Thyroid gland (tissue), 4 donors: ENCODE measurements at regions not wholly inside any gene's neighbourhood (a gene's known extent, or its start where the extent isn't known, plus 50 kb on each side); places are given as distances from the start of the nearest gene placed in this dataset.

ENCODE experiments used
- DNase-seq, 2 donors: peaks; one replicate each; pipeline ENCODE4 v3.0.0-alpha.2; 2019
- H3K27ac ChIP-seq, 3 donors: fragments of 200-600 bp; sonication (generic); 1 replicate in 2 of 3; 2 replicates in 1 of 3; pipeline ENCODE4 v1.5.1; 2016 to 2019; ENCODE audit warnings: mild to moderate bottlenecking in 1 of 3, moderate library complexity in 1 of 3
- H3K27me3 ChIP-seq: fragments of 200-600 bp; sonication (generic); one replicate; pipeline ENCODE4 v1.5.1; 2019
- H3K36me3 ChIP-seq, 2 donors: fragments of 200-600 bp; sonication (generic); one replicate each; pipeline ENCODE4 v1.5.1; 2016 to 2019
- H3K4me1 ChIP-seq, 2 donors: fragments of 200-600 bp; sonication (generic); one replicate each; pipeline ENCODE4 v1.5.1; 2017 to 2019
- H3K4me3 ChIP-seq, 3 donors: fragments of 200-600 bp; sonication (generic); replicated peaks in 1 of 3; 1 replicate in 2 of 3; 2 replicates in 1 of 3; pipeline ENCODE4 v1.5.1; 2016; ENCODE audit warnings: mild to moderate bottlenecking in 1 of 3
- H3K9me3 ChIP-seq: fragments of 200-600 bp; sonication (generic); one replicate; pipeline ENCODE4 v1.5.1; 2017
- CTCF ChIP-seq, 6 experiments: fragments of 200-600 bp in 3 of 6; fragments of 450-650 bp in 3 of 6; sonication (generic) in 3 of 6; IDR thresholded peaks; one replicate each; pipeline ENCODE4 v1.5.1; 2016 to 2019; ENCODE audit warnings: antibody characterized with exemption in 6 of 6, mild to moderate bottlenecking in 2 of 6, inconsistent platforms in 1 of 6, moderate library complexity in 1 of 6
- POLR2A ChIP-seq, 2 donors: fragments of 450-650 bp; IDR thresholded peaks; one replicate each; pipeline ENCODE4 v1.6.1; 2017; ENCODE audit warnings: antibody characterized with exemption in 2 of 2, mild to moderate bottlenecking in 2 of 2, moderate library complexity in 1 of 2
- WGBS, 2 donors: methylation state at CpG; one replicate each; pipeline ENCODE4 v1.1.5; 2017; 5-methylcytosine and 5-hydroxymethylcytosine counted together
- intact Hi-C: fragments of 100-400 bp; cut with DNase I; formaldehyde crosslinking; loops from one replicate; pipeline ENCODE4 v1.15.1; 2023

DNA sequence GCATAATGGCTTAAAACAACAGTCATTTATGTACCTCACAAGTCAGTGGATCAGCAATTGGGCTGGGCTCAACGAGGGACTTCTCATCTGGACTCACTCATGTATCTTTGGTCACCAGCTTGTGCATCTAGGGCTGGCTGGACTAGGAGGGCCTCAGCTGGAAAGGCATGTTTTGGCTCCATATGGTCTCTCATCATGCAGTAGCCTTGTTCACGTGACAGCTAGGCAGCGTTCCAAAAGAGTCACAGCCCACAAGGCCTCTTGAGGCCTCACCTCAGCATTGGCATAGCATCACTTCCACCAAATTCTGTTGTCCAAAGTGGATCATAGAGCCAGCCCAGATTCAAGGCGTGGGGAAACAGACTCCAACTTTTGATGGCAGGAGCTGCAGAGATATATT is 110.1 kb downstream of the MAFB start:
- intact Hi-C loops = no loop called here
- TF ChIP-seq CTCF (IDR thresholded peaks at IDR 0.05) = no peak
- no peak for TF ChIP-seq POLR2A (IDR thresholded peaks at IDR 0.05)
- Histone ChIP-seq H3K4me3 (no peak overlapping the region), H3K36me3 (no peaks in the 10 kb centered on the region), H3K4me1 (peaks cover 0 to 3% of the 10 kb centered on the region in 2 donors), H3K27ac (no peak overlapping the region), H3K9me3 (no peaks in the 10 kb centered on the region), H3K27me3 (no peaks in the 10 kb centered on the region)
- 55 to 67% methylated on average over 4 of the region's 4 CpGs for WGBS, 2 donors
- DNase-seq = no peak

DNA sequence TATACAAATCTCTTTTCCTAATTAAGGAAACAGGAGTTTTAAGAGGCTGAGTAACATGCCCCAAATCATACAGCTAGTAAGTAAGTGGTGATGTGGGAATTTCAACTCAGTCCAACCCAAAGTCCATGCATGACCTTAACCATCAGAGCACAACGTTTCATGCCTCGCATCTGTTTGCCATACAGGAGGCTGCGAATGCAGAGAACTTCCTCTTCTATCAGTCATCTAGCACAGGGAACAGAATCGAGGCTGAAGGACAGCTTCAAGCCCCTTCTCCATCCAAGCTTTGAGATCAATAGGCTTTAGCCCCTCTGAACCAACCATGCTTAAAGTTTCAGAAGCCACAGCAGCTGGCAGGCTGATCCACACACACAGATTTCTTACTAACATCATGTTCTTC is 113.2 kb downstream of the MAFB start:
- TF ChIP-seq CTCF (IDR thresholded peaks at IDR 0.05) (no peak), POLR2A (IDR thresholded peaks at IDR 0.05) (no peak)
- DNase-seq = no peak
- Histone ChIP-seq H3K27me3 (no peaks in the 10 kb centered on the region), H3K9me3 (no peaks in the 10 kb centered on the region), H3K4me3 (no peak overlapping the region), H3K36me3 (no peaks in the 10 kb centered on the region), H3K4me1 (no peaks in the 10 kb centered on the region), H3K27ac (no peak overlapping the region)
- WGBS, 2 donors = 47 to 60% methylated on average over 4 of the region's 4 CpGs
- intact Hi-C loops = no loop called here

DNA sequence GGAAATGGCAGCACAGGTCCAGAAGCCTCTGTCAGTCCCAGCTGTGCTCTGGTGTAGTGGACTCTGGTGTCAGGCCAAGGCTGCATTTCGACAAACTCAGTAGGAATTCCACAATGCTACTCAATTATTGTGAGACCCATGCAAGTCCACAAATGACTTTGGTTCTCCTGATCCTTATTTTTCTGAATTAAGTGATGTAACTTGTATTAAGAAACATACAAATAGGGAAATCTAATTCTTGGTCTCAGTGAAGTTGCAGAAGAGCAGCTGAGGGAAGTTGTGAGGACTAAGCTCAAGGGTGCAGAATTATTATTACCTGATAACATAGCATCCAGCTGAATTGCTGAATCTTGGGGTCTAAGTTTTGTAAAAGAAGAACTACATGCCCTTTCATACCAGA is 116.8 kb downstream of the MAFB start:
- 75 to 81% methylated on average over 1 of the region's 1 CpG for WGBS, 2 donors
- Histone ChIP-seq H3K4me1 (peaks cover 0 to 8% of the 10 kb centered on the region in 2 donors), H3K27me3 (no peaks in the 10 kb centered on the region), H3K27ac (no peak overlapping the region), H3K36me3 (no peaks in the 10 kb centered on the region), H3K9me3 (no peaks in the 10 kb centered on the region), H3K4me3 (no peak overlapping the region)
- intact Hi-C loops = no loop called here
- TF ChIP-seq POLR2A (IDR thresholded peaks at IDR 0.05) = no peak
- no peak for DNase-seq

DNA sequence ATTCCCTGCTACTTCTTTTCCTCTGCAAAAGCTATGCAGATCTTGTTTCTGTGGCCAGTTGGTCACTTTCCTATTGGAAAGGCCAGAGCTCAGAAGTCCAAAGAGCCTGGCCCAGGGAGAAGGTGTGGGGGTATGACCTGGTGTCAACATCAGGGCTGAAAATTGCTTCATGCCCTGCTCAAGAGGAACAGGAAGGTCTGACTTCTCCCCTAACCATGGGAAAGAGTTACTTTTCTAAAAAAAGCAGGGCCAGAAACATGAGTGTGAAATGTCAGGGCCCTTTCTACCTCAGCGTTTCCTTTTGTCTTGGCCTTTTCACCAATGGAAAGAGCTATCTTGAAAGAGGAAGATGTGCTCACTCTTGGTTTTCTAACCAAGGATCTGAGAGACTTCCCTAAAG is 117.4 kb downstream of the MAFB start:
- Histone ChIP-seq H3K9me3 (no peaks in the 10 kb centered on the region), H3K27me3 (no peaks in the 10 kb centered on the region), H3K36me3 (no peaks in the 10 kb centered on the region), H3K27ac (no peak overlapping the region), H3K4me3 (no peak overlapping the region), H3K4me1 (peaks cover 0 to 8% of the 10 kb centered on the region in 2 donors)
- DNase-seq = no peak
- intact Hi-C loops = no loop called here
- 83 to 90% methylated on average over 1 of the region's 1 CpG for WGBS, 2 donors
- TF ChIP-seq CTCF (IDR thresholded peaks at IDR 0.05) (no peak), POLR2A (IDR thresholded peaks at IDR 0.05) (no peak)

GRCh38 chr20:40568200-40568599 is 120.8 kb downstream of the MAFB start:
- intact Hi-C loops = no loop called here
- H3K36me3 ChIP-seq = no peaks in the 10 kb centered on the region
- 68 to 83% methylated on average over 1 to 3 of the region's 3 CpGs for WGBS, 2 donors

More at GRCh38 chr20:40568200-40568599, 120.8 kb downstream of the MAFB start:
- H3K27ac ChIP-seq = no peak overlapping the region
- H3K9me3 ChIP-seq = no peaks in the 10 kb centered on the region
- no peak overlapping the region for H3K4me3 ChIP-seq
- no peaks in the 10 kb centered on the region for H3K27me3 ChIP-seq
- H3K4me1 ChIP-seq = peaks cover 0 to 14% of the 10 kb centered on the region in 2 donors
- TF ChIP-seq CTCF (IDR thresholded peaks at IDR 0.05) = no peak
- no peak for TF ChIP-seq POLR2A (IDR thresholded peaks at IDR 0.05)
- peak; percentile 21 to 26 for DNase-seq
